A673 (cell line): ENCODE measurements at regions not wholly inside any gene's neighbourhood (a gene's known extent, or its start where the extent isn't known, plus 50 kb on each side); places are given as distances from the start of the nearest gene placed in this dataset.

Source experiments
- EZH2 ChIP-seq: fragments of 200-600 bp; sonication (generic); IDR thresholded peaks from 2 replicates; pipeline ENCODE4 v1.6.1; 2017; ENCODE audit warnings: borderline replicate concordance, low read depth, mild to moderate bottlenecking, mixed read lengths, antibody characterized with exemption, low read length; ENCODE audit not compliant: poor library complexity, severe bottlenecking
- TF ChIP-seq, protein P1 (sequence below): fragments of 300-800, 200-600 bp; sonication (generic); conservative IDR thresholded peaks from 2 replicates; pipeline ENCODE4 v1.5.1; 2017; ENCODE audit warnings: low read depth, mild to moderate bottlenecking, antibody characterized with exemption, low read length, moderate library complexity, mixed read lengths

DNA sequence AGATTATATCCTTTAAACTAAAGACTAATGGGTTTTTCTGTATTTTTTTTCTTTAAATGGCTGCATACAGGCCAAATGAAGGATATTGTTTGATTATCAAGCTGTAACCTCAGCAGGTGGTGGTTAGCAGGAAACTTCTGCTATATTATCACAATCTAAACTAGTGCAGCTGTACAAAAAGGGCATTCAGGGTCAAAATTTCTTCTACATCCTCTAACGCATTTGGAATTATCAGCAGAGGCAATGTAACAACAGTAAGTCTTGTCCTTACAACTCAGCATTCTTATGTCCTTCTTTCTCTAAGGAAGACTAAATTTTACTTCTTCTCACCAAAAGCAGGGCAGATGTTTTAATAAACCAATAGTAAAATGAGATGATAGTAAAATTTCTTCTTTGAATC lies 135.8 kb upstream of the FN1 start:
- TF ChIP-seq, protein P1, sequence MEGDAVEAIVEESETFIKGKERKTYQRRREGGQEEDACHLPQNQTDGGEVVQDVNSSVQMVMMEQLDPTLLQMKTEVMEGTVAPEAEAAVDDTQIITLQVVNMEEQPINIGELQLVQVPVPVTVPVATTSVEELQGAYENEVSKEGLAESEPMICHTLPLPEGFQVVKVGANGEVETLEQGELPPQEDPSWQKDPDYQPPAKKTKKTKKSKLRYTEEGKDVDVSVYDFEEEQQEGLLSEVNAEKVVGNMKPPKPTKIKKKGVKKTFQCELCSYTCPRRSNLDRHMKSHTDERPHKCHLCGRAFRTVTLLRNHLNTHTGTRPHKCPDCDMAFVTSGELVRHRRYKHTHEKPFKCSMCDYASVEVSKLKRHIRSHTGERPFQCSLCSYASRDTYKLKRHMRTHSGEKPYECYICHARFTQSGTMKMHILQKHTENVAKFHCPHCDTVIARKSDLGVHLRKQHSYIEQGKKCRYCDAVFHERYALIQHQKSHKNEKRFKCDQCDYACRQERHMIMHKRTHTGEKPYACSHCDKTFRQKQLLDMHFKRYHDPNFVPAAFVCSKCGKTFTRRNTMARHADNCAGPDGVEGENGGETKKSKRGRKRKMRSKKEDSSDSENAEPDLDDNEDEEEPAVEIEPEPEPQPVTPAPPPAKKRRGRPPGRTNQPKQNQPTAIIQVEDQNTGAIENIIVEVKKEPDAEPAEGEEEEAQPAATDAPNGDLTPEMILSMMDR, result no peak
- no peak for TF ChIP-seq EZH2
